GM19324 (cell line): ENCODE measurements at regions not wholly inside any gene's neighbourhood (a gene's known extent, or its start where the extent isn't known, plus 50 kb on each side); places are given as distances from the start of the nearest gene placed in this dataset.

Source experiments
- ATAC-seq: cut with Tn5 transposase; IDR thresholded peaks from one replicate; pipeline ENCODE4 v1.9.1; 2021; ENCODE audit warnings: mild to moderate bottlenecking, moderate library complexity; ENCODE audit not compliant: unreplicated experiment, low FRiP score

- no peak for ATAC-seq
Observed at GRCh38 chr22:49329636-49330035, 498.0 kb downstream of the BRD1 start.

- no peak for ATAC-seq
Observed at GRCh38 chr22:49328630-49329405, 498.9 kb downstream of the BRD1 start.

- no peak for ATAC-seq
Observed at GRCh38 chr22:49328118-49328475, 499.6 kb downstream of the BRD1 start.

- ATAC-seq: no peak
Observed at GRCh38 chr22:49327411-49328117, 500.1 kb downstream of the BRD1 start.

GRCh38 chr22:49326558-49326957 lies 501.1 kb downstream of the BRD1 start:
- no peak for ATAC-seq

- no peak for ATAC-seq
Observed at GRCh38 chr22:49325531-49326395, 501.9 kb downstream of the BRD1 start.

- no peak for ATAC-seq
Observed at GRCh38 chr22:49324527-49325491, 502.9 kb downstream of the BRD1 start.

GRCh38 chr22:49323751-49324415 lies 503.8 kb downstream of the BRD1 start:
- no peak for ATAC-seq

- ATAC-seq: no peak
Observed at GRCh38 chr22:49322861-49323622, 504.6 kb downstream of the BRD1 start.

- no peak for ATAC-seq
Observed at GRCh38 chr22:49322231-49322630, 505.4 kb downstream of the BRD1 start.

GRCh38 chr22:49321477-49322055 lies 506.1 kb downstream of the BRD1 start:
- no peak for ATAC-seq

GRCh38 chr22:49320714-49321476 lies 506.8 kb downstream of the BRD1 start:
- ATAC-seq: no peak

- no peak for ATAC-seq
Observed at GRCh38 chr22:49317369-49317768, 510.3 kb downstream of the BRD1 start.

- ATAC-seq: no peak
Observed at GRCh38 chr22:49312601-49313000, 515.1 kb downstream of the BRD1 start.

- ATAC-seq: no peak
Observed at GRCh38 chr22:49310354-49310753, 517.3 kb downstream of the BRD1 start.

GRCh38 chr22:49308300-49308699 lies 519.4 kb downstream of the BRD1 start:
- ATAC-seq: no peak

- no peak for ATAC-seq
Observed at GRCh38 chr22:49307870-49308269, 519.8 kb downstream of the BRD1 start.

GRCh38 chr22:49307481-49307830 lies 520.2 kb downstream of the BRD1 start:
- ATAC-seq: no peak
